Common myeloid progenitor, CD34-positive (primary cell): ENCODE measurements at regions not wholly inside any gene's neighbourhood (a gene's known extent, or its start where the extent isn't known, plus 50 kb on each side); places are given as distances from the start of the nearest gene placed in this dataset.
A peak's percentile ranks its signal among the peaks of the same experiment; 100 is the strongest.
"Not testable (repeated sequence)": the region's sequence is repeated elsewhere in the genome, so short reads cannot be mapped to it uniquely, and the experiment has no call there.

Experiments used
- CTCF ChIA-PET: fragments of 350-600 bp; sonication (Branson Sonifier 250); formaldehyde crosslinking; loops from one replicate; lab custom pipeline; 2021; ENCODE audit warnings: antibody characterized with exemption; lab: Charles Lee
- POLR2A ChIA-PET: fragments of 350-600 bp; sonication (Branson Sonifier 250); formaldehyde crosslinking; loops from one replicate; lab custom pipeline; 2021; ENCODE audit warnings: antibody characterized with exemption; lab: Charles Lee
- DNase-seq, 3 donors: peaks; one replicate each; pipeline versions ENCODE4 v3.0.0 to v3.0.0-alpha.2; 2013
- H3K27ac ChIP-seq, 2 experiments: 1 replicate in 1 of 2; 2 replicates in 1 of 2; pipeline ENCODE4 v1.7.0; 2013; ENCODE audit warnings: inconsistent platforms in 2 of 2, low read length in 2 of 2, mild to moderate bottlenecking in 2 of 2, low read depth in 1 of 2, moderate library complexity in 1 of 2; ENCODE audit not compliant: severe bottlenecking in 2 of 2, insufficient read depth in 1 of 2, poor library complexity in 1 of 2
- H3K27me3 ChIP-seq, 5 experiments: replicated peaks in 2 of 5; 1 replicate in 3 of 5; 2 replicates in 2 of 5; pipeline versions ENCODE4 v1.6.1 to v1.7.0; 2013; ENCODE audit warnings: low read length in 4 of 5, mild to moderate bottlenecking in 2 of 5, moderate library complexity in 2 of 5, inconsistent platforms in 1 of 5; ENCODE audit not compliant: insufficient read depth in 5 of 5, control insufficient read depth in 4 of 5
- H3K36me3 ChIP-seq, 4 experiments: 1 replicate in 2 of 4; 2 replicates in 2 of 4; pipeline versions ENCODE4 v1.6.1 to v1.7.0; 2013; ENCODE audit warnings: low read length in 3 of 4, control low read depth in 1 of 4, mild to moderate bottlenecking in 1 of 4; ENCODE audit not compliant: control insufficient read depth in 4 of 4, insufficient read depth in 4 of 4
- H3K4me1 ChIP-seq, 4 experiments: 1 replicate in 3 of 4; 2 replicates in 1 of 4; pipeline versions ENCODE4 v1.6.1 to v1.7.1; 2013; ENCODE audit warnings: low read length in 3 of 4, mild to moderate bottlenecking in 3 of 4, control low read depth in 1 of 4, inconsistent platforms in 1 of 4, moderate library complexity in 1 of 4; ENCODE audit not compliant: control insufficient read depth in 4 of 4, insufficient read depth in 4 of 4; ENCODE audit errors: control extremely low read depth in 1 of 4
- H3K4me3 ChIP-seq, 7 experiments: 1 replicate in 4 of 7; 2 replicates in 3 of 7; pipeline versions ENCODE4 v1.5.1 to v1.7.0; 2013; ENCODE audit warnings: mild to moderate bottlenecking in 7 of 7, low read length in 6 of 7, moderate library complexity in 6 of 7, inconsistent platforms in 2 of 7, low read depth in 2 of 7, control low read depth in 1 of 7; ENCODE audit not compliant: insufficient read depth in 4 of 7, control insufficient read depth in 1 of 7; ENCODE audit errors: extremely low read depth in 1 of 7
- H3K9me3 ChIP-seq, 5 experiments: 1 replicate in 4 of 5; 2 replicates in 1 of 5; pipeline versions ENCODE4 v1.6.1 to v1.7.1; 2013; ENCODE audit warnings: low read length in 4 of 5, mild to moderate bottlenecking in 2 of 5, inconsistent platforms in 1 of 5, low read depth in 1 of 5, moderate library complexity in 1 of 5; ENCODE audit not compliant: control insufficient read depth in 4 of 5, insufficient read depth in 2 of 5; ENCODE audit errors: control extremely low read depth in 1 of 5
- WGBS: methylation state at CpG from one replicate; pipeline ENCODE4 v1.1.5; 2013; ENCODE audit not compliant: insufficient coverage; 5-methylcytosine and 5-hydroxymethylcytosine counted together

DNA sequence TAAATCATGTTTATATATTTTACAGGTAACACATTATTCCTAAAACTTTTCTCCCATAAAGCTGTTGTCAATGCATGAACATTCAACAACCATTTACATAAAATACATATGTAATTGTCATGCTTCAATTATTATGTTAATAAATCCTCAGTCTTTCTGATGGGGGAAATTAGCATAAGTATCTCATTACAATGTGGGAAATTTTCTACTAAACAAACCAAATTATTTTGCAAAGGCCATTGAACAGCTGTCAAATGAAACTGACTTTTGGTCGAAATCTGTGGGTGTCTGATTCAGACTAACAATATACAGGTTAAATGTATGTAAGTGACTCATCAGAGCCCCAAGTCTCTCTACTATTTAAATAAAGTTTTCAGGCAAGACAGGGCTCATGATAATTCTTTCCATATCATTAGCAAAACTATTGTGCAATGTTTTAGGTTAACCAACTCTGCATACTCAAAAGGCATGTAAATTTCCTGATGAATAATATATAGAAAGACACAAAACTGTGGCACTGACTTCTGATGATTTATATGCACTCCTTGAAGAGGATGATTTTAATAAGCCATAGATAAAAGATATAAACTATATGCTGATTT, 795.3 kb upstream of the AADAT start:
- WGBS, result no CpG with 5 or more reads among the region's 1 CpG

DNA sequence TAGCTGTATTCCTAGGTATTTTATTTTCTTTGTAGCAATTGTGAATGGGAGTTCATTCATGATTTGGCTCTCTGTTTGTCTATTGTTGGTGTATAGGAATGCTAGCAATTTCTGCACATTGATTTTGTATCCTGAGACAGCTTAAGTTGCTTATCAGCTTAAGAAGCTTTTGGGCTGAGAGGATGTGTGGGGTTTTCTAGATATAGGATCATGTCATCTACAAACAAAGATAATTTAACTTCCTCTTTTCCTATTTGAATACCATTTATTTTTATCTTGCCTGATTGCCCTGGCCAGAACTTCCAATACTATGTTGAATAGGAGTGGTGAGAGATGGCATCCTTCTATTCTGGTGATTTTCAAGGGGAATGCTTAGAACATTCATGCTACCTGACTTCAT, 791.9 kb upstream of the AADAT start:
- POLR2A ChIA-PET, H3K36me3 ChIP-seq, CTCF ChIA-PET, H3K27me3 ChIP-seq, H3K4me3 ChIP-seq, H3K4me1 ChIP-seq, H3K27ac ChIP-seq, H3K9me3 ChIP-seq: not testable (repeated sequence)
- DNase-seq, result peak; percentile 8 to 64 (median 44)

More for the DNA sequence above, 795.3 kb upstream of the AADAT start:
- H3K36me3 ChIP-seq, result no peaks in the 10 kb centered on the region
- no peaks in the 10 kb centered on the region for H3K27me3 ChIP-seq
- H3K9me3 ChIP-seq, result no peaks in the 10 kb centered on the region
- H3K4me3 ChIP-seq, result no peak overlapping the region
- ChIA-PET CTCF (no interaction called here), POLR2A (no interaction called here)
- no peak for DNase-seq
- peaks cover 0 to 3% (median 0%) of the 10 kb centered on the region in 4 experiments for H3K4me1 ChIP-seq
- no peak overlapping the region for H3K27ac ChIP-seq

DNA sequence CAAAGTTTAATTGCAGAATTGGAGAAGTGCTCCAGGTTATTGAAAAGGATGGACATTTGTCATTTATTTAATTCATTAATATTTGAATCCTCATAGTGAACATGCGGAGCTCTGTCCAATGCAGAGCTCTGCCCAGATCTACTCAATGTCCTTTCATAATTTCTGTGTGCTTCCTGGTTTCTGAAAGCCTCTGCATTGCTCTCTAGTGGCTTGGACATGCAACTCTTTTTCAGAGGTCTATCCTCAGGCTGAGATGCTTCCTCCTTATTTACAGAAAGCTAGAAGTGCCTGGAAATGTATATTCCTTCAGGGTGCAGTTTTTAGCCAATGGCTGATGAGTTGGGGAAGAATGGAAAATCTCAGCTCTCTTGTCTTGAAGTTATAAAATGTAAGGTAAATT, 786.1 kb upstream of the AADAT start:
- DNase-seq, result no peak
- Histone ChIP-seq H3K36me3 (no peaks in the 10 kb centered on the region), H3K9me3 (no peaks in the 10 kb centered on the region), H3K4me3 (no peak overlapping the region), H3K27ac (no peak overlapping the region), H3K4me1 (no peaks in the 10 kb centered on the region), H3K27me3 (no peaks in the 10 kb centered on the region)
- WGBS, result 100% methylated on average over 1 of the region's 1 CpG
- ChIA-PET CTCF (no interaction called here), POLR2A (no interaction called here)

DNA sequence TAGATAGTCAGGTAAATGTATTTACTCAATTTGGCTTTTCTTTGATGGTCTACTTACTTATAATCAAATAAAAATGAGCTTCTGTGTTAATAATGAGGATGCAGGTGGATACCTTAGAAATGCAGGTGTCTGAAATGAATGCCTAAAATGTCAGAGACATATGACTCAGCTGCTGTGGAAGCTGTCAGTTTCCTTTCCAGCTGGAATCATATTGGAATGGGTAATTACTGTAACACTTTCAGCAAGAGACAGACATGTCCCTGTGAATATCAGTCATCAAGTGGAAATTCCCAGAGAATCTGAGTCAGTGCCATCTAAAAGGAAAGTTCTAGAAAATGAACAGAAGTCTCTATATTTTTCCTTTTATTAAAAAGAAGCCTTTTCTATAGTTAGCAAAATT, 783.0 kb upstream of the AADAT start:
- ChIA-PET POLR2A (no interaction called here), CTCF (no interaction called here)
- no peaks in the 10 kb centered on the region for H3K27me3 ChIP-seq
- H3K4me3 ChIP-seq, result no peak overlapping the region
- no peaks in the 10 kb centered on the region for H3K36me3 ChIP-seq
- no peaks in the 10 kb centered on the region for H3K9me3 ChIP-seq
- DNase-seq, result no peak
- no peak overlapping the region for H3K27ac ChIP-seq
- H3K4me1 ChIP-seq, result no peaks in the 10 kb centered on the region

DNA sequence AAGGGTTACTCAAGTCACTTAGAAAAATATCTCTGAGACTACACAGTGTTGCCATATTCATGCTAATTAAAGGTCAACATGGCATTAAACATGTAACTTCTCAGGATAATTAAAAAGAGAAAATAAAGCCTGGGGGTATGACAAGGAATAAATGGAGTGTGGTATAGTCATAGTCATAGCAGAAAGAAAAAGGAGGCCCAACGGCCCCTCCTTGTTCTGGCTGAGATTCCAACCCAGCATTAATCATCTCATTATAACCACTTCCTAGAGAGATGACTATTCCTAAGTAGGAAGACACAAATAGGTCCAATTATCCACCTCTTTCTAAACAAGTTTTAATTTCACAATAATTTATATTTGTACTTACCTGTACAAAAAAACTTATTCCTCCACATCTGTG, 778.4 kb upstream of the AADAT start:
- H3K9me3 ChIP-seq, result peaks cover 0 to 1% (median 0%) of the 10 kb centered on the region in 5 experiments
- ChIA-PET POLR2A (no interaction called here), CTCF (no interaction called here)
- H3K27ac ChIP-seq, result no peak overlapping the region
- DNase-seq, result no peak
- H3K27me3 ChIP-seq, result no peaks in the 10 kb centered on the region
- H3K4me3 ChIP-seq, result no peak overlapping the region
- H3K36me3 ChIP-seq, result no peaks in the 10 kb centered on the region
- no peaks in the 10 kb centered on the region for H3K4me1 ChIP-seq
- WGBS, result no CpG with 5 or more reads among the region's 1 CpG

DNA sequence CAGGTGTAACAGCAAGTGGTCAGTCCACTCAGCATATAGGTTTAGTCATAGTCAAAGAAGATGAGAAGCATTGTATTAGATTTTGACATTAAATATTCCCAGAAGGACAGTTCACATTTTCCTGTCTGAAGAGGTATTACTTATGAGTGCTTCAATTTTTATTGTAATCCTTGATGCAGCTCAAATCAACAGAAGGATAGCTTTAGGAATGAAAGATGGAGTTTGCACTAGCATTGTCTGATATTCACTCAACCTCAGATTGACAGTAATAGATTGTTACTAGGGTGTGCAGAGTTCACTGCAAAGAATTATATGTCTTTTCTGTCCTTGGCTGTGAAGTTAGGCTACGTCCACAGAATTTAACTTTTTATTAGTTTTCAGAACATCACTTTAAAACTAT, 764.3 kb upstream of the AADAT start:
- ChIA-PET POLR2A (no interaction called here), CTCF (interaction anchor here (0.8 to 3.4 kb wide), 3 partner anchors 30 to 594 kb away, joined by 3 to 18 read pairs (median 3); no protein-coding TSS in a partner anchor)
- H3K4me3 ChIP-seq, result no peak overlapping the region
- no peaks in the 10 kb centered on the region for H3K4me1 ChIP-seq
- no peaks in the 10 kb centered on the region for H3K36me3 ChIP-seq
- no peaks in the 10 kb centered on the region for H3K27me3 ChIP-seq
- DNase-seq, result no peak
- no peak overlapping the region for H3K27ac ChIP-seq
- H3K9me3 ChIP-seq, result no peaks in the 10 kb centered on the region
- no CpG with 5 or more reads among the region's 1 CpG for WGBS

DNA sequence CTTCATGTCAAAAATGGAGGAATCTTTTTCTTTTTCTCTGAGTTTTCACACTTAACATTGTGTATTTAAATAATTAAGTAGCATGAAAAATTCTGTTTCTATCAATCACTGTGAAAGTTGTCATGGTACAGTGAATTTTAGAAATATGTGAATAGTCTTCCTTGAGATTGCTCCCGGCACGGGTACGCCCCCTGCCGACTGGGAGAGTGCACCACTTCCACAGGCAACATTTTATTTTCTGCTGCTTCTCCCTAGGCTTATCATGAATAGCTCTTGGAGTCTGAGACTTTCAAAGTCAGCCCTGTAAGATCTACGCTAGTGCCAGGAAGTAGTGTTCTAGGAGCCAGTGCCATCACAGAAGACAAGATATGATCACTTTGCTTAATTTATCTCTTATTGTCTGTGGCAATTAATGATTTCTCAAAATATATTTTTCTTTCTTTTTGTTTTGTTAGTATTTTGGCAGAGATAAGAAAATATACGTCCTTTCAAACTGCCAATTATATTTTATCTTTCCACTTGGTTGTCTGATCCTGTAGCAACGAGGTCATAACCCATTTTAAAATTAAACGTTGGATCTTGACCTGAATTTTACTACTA, 763.8 kb upstream of the AADAT start:
- DNase-seq, result peak; percentile 47 to 66 (median 59)
- ChIA-PET POLR2A (no interaction called here), CTCF (interaction anchor here (0.8 to 3.4 kb wide), 4 partner anchors 30 to 594 kb away, joined by 3 to 18 read pairs (median 3); no protein-coding TSS in a partner anchor)
- no peaks in the 10 kb centered on the region for H3K4me1 ChIP-seq
- no peaks in the 10 kb centered on the region for H3K27me3 ChIP-seq
- no peaks in the 10 kb centered on the region for H3K36me3 ChIP-seq
- 23% methylated on average over 6 of the region's 8 CpGs for WGBS
- no peak overlapping the region for H3K4me3 ChIP-seq
- no peak overlapping the region for H3K27ac ChIP-seq
- no peaks in the 10 kb centered on the region for H3K9me3 ChIP-seq
